Brain pericyte (primary cell): ENCODE measurements at regions not wholly inside any gene's neighbourhood (a gene's known extent, or its start where the extent isn't known, plus 50 kb on each side); places are given as distances from the start of the nearest gene placed in this dataset.
"Not testable (repeated sequence)": the region's sequence is repeated elsewhere in the genome, so short reads cannot be mapped to it uniquely, and the experiment has no call there.

ENCODE experiments used
- DNase-seq: peaks from one replicate; pipeline ENCODE4 v3.0.0-alpha.2; 2012; ENCODE audit warnings: low read depth, low spot score

GRCh38 chr19:28169168-28169887 is 1043.6 kb downstream of the UQCRFS1 start:
- no peak for DNase-seq

DNA sequence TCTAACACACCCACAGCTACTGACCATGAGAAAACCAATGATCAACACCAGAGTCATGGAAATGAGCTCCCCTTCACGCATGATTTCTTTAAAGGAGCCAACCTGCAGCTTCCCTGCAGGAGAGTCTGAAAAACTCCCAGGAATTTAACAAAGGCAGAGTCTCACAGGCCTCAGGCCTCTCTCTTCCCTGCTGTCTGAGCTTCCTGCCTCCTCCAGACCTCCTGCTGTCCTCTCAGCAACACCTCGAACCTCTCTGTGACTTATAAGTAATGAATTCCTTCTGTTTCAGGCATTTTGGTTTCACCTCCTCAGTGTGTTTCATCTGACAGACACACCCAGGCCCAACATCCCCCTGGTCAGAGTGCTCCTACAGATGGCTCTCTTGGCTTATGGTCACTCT is 1044.4 kb downstream of the UQCRFS1 start:
- no peak for DNase-seq

- DNase-seq: no peak
Observed at GRCh38 chr19:28166025-28166424, 1046.9 kb downstream of the UQCRFS1 start.

DNA sequence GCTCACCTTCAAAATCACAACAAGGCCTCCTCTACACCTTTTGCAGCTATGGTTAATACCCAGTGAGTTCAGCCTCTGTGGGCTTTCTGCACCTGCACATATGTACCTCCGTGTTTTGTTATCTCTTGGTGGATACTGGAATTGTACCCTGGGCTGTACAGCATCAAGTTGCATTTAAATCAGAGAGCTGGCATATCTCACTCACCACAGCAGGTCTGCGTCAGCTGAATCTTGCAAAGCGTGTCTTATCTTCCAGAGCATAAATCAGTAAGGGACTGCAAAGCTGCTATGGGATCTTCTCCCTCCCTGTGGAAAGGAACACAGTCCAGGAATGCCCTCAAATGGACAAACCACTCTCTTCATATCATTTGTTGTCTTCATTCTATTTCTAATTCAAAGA is 1048.7 kb downstream of the UQCRFS1 start:
- DNase-seq: no peak

DNA sequence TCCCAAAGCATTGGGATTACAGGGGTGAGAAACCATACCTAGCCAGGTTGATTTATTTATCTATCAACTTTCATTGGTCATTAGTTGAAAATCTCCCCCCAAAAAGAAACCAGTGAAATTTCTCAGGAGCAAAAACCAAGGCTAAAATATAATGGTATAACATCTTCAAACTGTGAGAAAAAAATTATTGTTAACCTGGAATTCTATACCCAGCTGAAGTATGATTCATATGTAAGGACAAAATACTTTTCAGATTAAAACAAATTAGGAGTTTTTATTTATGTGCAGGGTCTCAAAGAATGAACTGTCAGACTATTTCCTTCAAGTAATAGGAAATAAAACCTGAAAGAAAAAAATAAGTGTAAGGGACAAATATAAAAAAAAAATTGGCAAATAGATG is 1053.9 kb downstream of the UQCRFS1 start:
- no peak for DNase-seq

GRCh38 chr19:28155265-28155664 is 1057.7 kb downstream of the UQCRFS1 start:
- DNase-seq: no peak

- DNase-seq: no peak
Observed at GRCh38 chr19:28154077-28154476, 1058.9 kb downstream of the UQCRFS1 start.

- no peak for DNase-seq
Observed at GRCh38 chr19:28153123-28153522, 1059.8 kb downstream of the UQCRFS1 start.

- DNase-seq: no peak
Observed at GRCh38 chr19:28152195-28152594, 1060.8 kb downstream of the UQCRFS1 start.

DNA sequence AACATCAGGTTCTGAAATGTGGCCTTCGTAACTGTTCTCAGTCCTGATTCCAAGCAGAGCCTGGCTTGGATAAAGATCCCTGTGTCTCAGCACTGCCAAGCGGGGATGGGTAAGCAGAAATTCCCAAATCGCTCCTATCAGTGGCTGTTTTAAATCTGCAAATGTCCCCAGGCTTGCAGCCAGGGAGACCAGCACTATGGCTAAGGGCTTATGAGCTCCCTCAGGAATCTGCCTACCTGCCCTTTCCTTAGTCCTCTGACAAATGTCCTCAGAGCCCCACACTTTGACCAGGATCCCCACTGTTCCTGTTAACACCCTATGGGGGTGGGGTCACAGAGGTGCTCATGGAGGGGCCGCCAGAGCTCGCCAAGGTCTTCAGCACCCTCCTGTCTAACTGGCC is 1062.8 kb downstream of the UQCRFS1 start:
- no peak for DNase-seq

- DNase-seq: no peak
Observed at GRCh38 chr19:28148554-28148953, 1064.4 kb downstream of the UQCRFS1 start.

- no peak for DNase-seq
Observed at GRCh38 chr19:28142258-28142657, 1070.7 kb downstream of the UQCRFS1 start.

- DNase-seq: no peak
Observed at GRCh38 chr19:28140201-28140600, 1072.8 kb downstream of the UQCRFS1 start.

DNA sequence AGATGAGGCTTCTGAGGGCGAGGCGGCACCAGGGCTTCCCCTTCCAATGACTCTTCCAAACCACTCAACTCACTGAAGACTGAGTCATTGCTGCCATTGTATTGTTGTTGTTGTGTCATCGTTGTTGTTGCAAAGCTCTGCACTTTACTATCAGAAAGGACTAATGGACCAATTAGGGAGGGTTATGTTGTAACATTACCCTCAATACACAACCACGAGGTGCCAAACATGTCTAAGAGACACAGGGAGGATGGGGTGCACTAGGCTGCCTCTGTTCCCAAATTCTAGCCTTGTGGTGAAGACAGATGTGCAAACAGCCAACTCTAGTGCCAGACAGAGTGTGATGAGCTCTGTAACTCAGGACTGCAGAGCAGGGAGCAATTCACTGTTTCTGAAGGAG is 1075.2 kb downstream of the UQCRFS1 start:
- DNase-seq: no peak

DNA sequence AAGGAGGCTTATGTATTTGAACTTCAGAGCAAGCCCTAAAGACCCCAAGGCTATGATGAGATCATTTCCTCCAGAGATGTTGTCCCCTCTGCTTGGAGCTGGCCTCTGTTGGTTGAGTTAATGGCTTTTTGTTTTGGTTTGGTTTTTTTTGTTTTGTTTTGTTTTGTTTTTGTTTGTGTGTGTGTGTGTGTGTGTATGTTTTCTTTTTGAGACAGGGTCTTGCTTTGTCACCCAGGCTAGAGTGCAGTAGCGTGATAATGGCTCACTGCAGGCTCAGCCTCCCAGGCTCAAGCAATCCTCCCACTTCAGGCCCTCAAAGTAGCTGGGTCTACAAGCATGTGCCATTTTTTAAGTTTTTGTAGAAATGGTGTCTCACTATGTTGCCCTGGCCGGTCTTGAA is 1076.2 kb downstream of the UQCRFS1 start:
- no peak for DNase-seq

DNA sequence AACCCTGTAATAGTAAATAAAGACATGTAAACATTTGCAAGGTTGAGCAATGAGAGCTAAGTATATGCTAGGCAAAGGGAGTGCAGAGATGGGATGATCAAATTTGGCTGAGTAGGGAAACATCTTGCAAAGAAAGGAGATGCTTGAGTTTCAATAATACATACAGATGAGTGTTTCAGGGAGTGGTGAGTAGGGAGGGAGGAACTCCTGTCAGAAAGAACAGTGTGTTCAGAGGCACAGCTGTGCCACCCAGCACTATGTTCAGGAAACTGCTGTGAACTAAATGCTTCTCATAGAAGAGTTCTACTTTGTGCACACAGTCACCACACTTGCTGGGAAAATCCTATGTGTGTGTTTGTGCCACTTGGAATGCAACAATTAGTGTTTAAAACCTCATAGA is 1077.1 kb downstream of the UQCRFS1 start:
- DNase-seq: no peak

DNA sequence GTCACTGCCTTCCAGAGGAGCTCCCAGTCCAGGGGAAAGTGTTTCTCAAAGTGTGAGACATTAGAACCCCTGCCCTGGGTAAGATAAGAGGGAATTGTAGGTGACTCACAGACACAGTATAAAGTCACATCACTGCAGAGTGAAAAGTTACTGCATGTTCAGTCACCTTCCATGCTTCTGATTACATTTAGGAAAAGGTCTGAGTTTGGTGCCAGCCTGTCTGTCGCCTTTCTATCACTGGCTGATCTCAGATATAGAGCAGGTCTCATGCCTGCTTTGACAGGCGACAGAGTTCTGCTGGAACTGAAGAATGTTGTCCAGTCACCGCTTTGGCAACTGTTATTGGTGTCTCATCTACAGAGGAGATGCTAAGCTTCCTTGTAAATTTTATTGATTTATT is 1078.6 kb downstream of the UQCRFS1 start:
- DNase-seq: no peak

- DNase-seq: not testable (repeated sequence)
Observed at GRCh38 chr19:28130881-28131280, 1082.1 kb downstream of the UQCRFS1 start.

DNA sequence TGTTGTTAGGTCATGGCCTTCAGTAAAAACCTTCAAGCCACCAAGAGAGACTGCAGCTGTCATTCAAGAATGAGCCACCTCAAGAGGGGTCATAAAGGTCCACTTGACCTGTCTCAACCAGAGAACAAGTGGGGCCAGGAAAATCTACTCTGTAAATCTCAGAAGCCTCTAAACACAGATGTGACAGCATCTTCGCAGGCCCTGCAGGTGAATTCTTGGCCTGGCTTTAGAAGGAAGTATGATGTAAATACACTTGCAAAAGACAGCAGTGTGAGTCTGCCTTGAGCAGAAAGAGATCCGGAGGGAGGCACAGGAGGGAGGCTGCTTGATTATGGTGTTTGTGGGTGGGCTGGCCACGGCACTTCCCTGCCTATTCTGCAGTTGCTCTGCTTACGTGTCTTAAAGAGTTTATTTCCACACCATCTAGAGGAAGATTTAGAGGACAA is 1082.9 kb downstream of the UQCRFS1 start:
- DNase-seq: no peak

DNA sequence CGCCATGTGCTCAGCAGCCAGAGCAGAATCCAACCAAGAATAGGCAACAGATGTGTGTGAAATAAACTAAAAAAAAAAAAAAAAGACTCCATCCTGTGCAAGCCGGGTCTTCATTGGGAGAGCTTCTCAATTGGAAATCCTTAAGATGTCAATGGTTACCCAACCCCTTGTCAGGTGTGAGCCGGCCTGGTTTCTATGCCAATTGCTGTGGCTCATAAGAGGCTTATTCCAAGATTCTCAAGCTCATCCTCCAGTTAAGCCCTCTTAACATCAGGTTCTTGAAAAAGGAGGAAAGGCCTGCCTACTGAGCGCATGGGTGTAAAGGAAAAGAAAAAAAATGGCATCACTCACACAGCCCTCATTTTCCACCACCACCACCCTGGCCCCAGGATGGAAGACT is 1084.6 kb downstream of the UQCRFS1 start:
- DNase-seq: no peak

- DNase-seq: no peak
Observed at GRCh38 chr19:28126135-28126898, 1086.6 kb downstream of the UQCRFS1 start.

GRCh38 chr19:28122734-28123133 is 1090.2 kb downstream of the UQCRFS1 start:
- DNase-seq: no peak

DNA sequence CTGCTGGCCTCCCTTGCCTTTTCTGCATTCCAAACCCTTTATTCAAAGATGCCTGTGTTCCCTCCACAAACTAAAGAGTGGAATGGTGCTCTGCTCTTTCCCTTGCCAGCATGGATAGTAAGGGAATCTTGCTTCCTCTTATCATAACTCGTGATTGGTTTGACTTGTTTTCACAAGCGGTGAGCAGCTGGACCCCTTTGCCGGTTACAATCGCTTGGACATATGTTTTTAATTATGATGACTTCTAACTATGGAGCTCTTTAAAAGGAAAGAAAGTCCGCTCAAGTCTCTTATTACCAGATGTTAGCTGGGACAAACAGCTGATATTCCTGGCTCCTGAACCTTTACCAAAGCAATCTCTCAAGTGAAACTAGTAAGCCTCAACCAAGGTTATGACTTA is 1094.7 kb downstream of the UQCRFS1 start:
- DNase-seq: no peak
